GDM1 (cell line): ENCODE measurements at regions not wholly inside any gene's neighbourhood (a gene's known extent, or its start where the extent isn't known, plus 50 kb on each side); places are given as distances from the start of the nearest gene placed in this dataset.

Experiments
- DNase-seq: peaks from one replicate; lab custom pipeline; 2025; lab: John Stamatoyannopoulos, UW

DNA sequence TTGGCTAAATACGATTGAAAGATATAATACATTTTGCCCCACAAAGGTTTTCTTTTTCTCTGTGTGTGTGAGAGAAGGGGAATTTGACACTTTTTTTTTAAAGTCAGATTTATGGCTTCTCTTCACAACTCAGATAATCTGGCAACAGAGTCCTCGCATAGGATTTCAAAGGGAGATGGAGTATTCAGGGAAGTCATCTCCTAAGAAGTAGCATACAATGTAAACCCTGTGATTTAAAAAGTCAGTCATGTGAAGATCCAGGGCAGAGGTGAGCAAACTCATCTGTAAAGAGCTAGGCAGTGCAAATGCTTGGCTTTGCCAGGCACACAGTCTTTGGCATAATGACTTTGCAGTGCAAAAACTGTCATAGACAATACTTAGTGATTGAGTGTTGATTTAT is 1526.3 kb downstream of the AACS start:
- no peak for DNase-seq

DNA sequence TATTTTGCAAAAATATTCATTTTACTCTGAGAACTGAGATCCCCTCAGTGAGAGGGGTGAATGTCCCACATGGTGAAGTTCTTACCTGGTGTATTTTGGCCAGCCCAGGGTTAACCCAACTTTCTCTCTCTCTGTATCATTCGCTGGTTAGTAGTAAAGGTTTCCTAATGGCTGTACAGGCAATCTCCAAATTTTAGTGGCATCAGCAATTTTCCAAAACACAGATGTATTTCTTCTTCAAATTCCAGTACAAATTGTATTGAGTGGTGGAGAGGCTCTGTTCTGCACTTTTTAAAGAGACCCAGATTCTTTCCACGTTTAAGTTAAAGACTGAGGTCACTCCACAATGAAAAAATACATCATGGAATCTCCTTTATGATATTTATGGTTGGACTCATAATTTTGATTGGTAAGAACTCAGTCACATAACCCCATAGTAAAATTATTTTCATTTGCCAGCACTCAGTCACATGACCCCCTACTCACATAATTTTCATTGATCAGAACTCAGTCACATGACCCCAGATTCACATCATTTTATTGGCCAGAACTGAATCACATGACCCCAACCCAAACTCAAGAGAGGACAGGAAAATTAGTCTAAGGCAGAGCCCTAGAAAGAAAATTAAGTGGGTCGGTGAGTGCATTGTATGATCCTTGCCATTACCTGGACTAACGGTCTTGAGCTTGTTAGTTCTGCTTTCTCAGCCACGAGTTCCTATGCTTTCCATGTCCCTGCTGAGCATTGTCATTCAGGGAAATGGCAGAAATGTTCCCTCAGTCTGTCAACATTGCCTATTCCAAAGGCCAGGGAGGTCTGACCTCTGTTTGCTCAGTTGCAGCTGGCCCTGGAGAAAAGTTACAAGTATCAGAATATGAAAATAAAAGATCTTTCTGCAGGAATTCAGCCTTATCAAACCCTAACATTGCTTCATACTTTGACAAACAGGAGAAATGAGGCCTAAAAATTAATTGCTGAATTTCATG is 1536.2 kb downstream of the AACS start:
- DNase-seq, result no peak

DNA sequence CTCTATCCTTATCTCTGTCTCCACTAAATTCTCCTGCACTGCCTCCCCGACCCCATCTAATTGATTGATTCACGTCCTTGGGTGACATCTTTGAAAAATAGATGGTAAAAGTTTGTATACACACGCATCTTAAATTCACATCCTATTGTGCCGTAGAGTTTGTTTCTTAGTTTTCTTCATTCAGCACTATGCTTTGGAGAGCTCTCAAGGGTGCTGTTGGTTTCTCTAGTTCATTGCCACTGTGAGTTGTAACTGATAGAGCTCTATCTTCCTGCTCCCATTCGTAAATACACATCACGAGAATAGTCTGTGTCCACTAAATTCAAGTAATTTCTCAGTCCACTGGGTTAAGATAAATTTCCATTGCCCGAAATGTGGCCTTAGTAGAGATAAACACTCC is 1537.4 kb downstream of the AACS start:
- DNase-seq, result no peak

DNA sequence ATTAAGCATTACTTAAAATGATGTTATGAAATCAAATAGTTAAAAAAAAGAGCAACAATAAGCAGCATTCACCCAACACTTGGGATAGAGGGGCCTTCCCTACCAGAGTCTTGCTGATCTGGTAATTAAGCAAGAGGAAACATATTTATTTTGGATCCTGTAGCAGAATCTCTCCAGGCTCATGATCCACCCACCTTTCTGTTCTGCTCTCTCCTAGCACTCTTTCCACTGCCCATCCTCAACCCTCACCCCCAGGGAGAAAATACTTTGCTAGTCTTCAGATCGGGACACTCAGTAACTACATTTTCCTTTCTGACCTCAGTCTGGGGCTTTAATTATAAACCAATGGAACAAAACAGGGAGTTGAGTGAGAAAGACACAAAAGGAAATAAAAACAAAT is 1541.9 kb downstream of the AACS start:
- no peak for DNase-seq

DNA sequence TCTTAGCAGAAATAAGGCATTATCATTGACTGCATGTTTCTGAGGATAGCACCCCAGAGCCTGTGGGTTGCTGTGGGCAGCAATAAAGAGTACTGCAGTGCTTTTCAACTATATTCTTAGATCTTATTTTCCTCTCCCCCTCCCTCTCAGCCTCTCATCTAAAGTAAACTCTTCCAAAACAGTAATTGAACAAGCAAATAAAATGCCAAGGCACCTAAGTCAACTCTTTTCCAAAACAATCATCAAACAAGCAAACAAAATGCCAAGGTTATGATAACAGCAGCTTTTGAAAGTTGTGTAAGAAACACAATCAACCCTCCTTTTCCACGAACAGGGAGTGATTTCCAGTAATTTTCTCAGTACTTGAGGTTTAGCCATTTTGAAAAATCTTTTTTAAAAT is 1542.6 kb downstream of the AACS start:
- DNase-seq, result no peak

DNA sequence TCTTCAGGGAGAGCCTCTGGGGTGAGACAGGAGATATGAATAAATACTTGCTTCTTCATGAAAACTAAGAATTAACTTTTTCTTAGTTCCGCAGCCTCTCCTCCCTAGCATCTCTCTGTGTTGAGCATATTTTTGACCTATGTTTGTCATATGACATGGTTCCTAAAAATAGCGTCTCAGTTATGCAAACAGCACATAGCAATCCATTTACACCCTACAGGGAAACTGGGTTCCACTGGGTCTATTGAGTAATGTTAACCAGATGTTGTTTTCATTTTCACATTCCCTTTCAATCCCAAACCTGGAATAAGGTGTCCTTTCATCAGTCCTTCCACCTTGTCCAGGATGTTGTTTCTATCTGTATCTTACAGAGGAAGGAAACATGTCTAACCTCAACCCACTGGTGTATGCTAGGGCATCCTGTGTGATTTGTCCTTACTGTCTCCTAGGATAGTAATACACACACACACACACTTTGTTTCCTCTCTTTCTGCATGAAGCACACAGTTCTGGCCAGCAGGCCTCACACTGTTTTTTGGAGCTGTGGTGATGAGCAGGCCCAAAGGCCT is 1543.5 kb downstream of the AACS start:
- DNase-seq, result no peak

DNA sequence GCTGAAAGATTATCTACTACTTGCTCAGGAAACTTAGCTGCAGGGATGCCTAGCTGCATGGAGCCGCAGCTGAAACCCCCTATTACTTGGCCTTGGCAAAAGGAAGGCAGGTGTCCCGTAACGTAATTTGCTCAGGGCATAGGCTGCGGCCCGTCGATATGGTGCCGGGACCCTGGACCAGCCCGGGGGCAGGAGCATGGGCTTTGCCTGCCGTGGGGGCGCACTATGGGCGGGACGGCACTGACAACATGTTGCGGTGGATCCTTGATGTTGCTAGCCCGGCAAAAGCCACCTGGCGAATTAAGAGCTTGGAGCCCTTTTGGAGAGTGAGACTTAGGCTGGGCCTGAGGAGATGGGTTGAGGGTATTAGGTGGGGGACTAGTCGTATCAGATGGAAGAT is 1551.2 kb downstream of the AACS start:
- DNase-seq, result no peak

DNA sequence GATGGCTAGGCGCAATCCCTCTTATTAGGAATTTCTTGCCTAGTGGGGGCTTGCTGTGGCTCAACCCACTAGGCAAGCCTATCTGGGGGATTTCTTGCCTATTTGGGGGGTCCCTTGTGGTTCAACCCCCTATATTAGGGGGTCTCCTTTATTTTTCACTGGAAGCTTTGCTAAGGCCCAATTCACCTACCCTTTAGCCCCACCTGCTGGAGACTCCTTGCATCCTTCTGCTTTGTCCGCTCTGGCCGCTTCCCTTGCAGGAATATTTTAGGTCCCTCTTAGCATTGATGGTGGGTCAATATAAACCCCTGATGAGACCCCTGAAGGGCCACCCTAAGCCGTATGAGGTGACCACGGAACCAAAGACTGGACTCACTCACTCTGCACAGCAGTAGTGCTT is 1552.1 kb downstream of the AACS start:
- no peak for DNase-seq

DNA sequence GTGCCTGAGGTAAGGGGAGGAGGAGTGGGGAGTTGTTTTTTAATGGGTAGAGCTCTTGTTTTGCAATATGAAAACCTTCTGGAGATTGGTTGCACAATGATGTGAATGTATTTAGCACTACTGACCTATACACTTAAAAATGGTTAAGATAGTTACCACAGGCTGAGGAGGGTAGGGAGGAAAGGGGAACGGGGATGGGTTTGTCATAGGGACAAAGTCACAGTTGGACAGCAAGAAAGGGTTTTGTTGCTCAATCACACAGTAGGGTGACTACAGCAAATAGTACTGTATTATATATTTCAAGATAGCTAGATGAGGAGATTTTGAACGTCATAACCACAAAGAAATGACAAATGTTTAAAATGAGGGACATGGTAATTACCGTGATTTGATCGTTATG is 1562.4 kb downstream of the AACS start:
- DNase-seq, result no peak

DNA sequence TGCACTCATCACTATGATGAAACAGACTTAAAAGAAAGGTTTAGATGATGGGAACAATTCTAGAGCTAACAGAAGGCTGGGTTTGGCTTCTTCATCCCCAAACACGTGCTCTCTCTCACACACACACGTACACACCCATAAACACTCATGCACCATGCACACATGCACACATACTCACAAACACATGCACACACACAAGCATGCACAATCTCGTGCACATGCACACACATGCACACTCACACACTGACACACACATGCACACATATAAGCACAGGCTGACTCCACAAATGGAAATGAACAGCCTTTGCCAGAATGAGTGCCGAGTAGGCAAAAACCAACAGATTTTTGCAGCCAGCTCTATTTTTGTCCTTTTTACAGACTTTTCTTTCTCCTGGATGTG is 1571.6 kb downstream of the AACS start:
- no peak for DNase-seq

DNA sequence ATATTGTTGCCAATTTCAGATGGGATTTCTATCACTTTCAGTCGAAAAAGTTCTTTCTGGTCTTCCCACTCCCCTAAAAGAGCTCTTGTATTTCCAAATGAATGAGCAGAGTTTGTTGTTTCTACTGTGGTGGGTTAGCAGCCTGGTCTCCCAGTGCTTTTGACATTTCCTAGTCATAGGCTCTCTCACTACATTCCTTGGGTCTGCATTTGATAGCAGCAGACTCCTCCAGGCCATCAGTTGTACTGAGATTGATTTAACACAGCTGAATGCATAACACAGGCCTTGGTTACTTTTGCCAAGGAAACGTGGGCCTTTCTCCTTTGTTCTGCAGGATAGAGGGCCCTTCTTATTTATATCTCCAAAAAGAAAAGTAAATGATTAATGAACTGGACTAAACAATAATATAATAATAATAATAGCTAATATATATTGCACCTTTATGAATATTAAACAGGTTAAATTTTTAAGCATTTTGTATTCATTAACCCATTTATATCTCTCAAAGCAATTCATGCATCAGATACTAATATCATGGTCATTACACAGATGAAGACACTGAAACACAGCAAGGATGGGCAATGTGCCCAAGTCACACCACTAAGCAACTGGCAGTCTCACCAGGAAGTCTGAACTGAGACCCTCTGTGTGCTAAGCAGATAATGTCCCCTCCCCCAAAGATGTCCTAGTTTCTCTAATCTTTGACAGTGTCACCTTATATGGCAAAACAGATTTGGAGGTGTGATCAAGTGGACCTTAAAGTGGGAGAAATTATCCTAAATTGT is 1579.2 kb downstream of the AACS start:
- DNase-seq, result no peak

DNA sequence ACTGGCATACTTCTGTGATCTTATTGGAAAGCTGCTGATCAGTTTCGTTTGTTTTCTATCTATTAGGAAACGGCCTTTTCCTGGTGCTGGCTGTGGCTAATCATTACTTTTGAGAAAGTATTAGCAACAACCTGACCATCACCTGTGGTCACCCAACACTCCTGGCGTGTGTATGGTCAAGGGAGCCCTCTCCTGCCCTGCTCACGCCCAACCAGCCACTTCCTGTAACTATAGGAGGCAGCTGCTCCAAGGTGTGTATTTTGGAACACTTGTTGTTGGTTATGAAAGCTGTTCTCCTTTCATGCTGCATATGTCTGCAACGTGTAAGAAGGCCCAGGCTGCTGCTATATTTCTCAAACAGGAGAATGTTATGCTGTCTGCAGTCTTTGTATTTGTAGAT is 1582.8 kb downstream of the AACS start:
- no peak for DNase-seq

DNA sequence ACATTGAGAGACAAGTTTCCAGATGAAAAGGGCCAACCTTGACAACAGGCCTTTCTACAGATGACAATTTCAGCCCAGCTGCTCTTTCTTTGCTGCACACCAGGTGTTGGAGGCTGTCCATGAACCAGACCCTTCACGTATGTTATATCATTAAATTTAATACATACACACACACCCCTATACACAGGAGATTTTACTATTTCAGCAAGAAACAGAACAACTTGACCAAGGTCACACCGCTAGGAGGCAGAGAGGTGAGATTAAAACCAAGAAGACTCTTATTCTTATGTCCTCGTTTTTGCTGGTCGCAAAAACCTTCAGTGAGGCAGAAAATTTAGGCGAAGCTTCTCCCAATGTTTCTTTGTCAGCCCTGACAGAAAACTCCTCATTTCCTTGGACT is 1585.9 kb downstream of the AACS start:
- no peak for DNase-seq

DNA sequence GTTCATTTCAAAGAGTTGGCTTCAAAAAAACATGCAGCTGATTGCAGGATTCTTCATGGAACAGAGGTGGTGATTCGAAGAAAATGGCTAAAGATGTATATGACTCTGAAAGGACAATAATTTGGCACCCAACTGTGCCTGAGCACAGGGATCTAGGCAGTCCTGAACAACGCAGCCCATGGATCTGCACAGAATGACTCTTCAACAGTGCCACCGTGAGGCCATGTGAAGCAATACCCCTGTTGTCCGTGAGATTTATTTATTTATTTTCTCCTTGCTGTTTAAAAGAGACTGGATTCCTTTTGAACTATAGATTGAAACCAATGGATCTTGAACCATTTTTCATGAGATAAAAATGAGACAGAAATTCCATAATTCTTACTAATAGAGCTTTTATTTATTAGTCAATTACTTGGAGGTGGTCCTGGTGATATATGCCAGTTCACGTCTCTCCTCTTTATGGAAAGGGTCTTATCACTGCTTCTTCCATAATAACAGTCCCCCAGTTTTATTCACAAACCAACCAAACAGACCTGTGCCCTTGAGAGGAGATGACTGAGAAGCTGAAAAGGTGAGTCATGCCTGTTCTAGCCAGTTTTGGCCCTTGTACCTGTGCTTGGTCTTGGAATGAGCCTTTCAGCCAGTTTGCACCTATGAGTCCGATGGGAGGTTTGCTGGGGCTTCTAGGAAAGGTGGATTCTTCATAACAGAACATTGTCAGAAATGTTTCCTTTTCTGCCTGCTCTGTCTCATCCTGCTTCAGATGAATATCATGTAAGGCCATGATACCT is 1598.3 kb downstream of the AACS start:
- no peak for DNase-seq

DNA sequence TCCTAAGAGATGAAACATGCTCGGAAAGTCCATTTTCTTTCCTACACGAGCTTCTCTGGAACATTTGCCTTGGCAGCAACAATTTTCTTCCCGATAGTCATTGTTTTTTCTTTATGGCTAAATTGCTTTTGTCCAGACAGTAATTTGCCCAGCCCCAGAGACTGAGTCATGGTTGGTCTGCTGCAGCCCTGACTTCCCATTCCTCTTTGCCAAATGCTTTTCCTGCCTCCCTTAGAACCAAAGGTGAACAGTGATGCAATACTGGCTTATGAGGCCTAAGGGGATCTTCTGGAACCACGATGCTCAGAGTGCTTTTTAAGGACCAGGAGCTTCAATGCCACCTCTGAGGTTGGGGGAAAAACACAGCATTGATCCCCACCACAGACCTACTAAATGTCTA is 1599.6 kb upstream of the TMEM132C start:
- no peak for DNase-seq

DNA sequence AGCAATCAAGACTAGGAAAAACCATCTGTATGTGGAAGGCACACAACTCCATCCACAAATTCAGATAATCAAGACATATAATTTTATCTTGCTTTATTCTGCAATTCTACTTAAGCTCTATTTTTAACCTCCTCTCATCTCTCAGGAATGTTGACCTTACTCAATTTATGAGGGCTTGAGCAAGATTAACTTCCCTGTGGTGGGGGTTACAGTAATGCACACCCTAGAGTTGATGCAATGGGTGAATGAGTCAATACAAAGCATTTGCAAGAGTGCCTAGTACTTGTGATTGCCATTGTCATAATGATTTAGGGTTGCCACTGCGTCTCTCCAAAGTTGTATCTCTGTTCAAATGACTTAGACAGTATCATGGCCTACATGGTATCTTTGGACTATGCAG is 1598.4 kb upstream of the TMEM132C start:
- DNase-seq, result no peak

DNA sequence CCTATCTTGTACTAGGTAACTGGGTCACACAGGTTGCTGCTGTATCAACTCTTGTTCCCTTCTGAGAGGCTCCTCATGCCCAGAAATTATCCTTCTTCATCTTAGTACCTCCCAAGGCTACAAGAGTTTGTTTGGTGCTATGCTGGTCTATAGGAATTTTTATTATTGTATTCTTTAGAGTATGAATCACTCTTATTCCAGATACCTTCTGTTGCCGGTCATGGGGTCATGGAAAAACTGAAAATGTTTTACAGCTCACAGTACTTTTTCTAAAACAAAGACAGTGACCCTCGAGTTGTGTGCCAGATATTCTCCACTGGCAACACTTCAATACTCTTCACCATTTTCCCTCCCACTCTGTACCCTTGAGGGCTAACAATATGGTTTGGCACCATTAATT is 1598.0 kb upstream of the TMEM132C start:
- DNase-seq, result no peak

DNA sequence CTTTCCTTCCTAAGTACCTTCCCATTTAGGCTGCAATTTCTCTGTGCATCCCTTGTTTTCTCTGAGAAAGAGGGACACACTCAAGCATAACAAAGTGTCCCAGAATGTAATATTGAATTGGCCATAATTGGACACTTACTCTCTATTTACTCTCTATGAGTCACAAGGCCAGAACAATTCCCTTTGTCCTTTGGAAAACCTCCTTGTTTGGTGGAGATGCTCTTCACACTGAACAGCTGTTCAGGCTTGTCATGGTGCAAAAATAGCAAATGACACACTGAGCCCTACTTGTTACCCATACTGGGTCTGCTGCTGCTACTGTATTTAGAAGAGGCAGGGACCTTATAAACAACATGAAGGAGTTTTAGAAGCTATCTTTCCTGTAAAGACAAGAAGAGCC is 1590.5 kb upstream of the TMEM132C start:
- DNase-seq, result no peak

DNA sequence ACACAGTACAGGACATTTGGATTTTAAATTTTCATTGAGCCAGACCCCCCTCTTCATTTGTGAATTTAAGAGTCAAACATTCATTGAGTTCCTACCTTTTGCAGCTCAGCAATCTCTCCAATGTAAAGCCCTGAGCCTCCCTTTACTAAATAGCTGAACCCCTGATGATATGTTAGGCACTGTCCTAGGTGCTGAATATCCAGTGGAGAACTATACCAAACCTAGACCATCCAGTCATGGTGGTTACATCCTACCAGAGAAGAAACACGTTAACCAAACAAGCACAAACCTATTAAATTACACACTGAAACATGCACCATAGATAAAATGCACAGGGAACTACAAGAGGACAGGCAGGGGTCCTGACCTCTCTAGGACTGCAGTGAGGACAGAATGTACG is 1585.3 kb upstream of the TMEM132C start:
- DNase-seq, result no peak

DNA sequence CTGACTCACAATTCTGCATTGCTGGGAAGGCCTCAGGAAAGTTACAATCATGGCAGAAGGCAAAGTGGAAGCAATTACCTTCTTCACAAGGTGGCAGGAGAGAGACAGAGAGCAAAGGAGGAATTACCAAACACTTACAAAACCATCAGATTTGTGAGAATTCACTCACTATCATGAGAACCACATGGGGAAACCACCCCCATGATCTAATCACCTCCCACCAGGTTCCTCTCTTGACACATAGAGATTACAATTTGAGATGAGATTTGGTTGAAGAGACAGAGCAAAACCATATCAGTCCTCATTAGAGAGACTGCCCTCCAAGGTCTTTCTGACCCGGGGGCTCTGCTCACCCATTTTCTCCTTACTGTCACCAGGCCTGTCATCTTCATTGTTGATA is 1582.3 kb upstream of the TMEM132C start:
- DNase-seq, result no peak

DNA sequence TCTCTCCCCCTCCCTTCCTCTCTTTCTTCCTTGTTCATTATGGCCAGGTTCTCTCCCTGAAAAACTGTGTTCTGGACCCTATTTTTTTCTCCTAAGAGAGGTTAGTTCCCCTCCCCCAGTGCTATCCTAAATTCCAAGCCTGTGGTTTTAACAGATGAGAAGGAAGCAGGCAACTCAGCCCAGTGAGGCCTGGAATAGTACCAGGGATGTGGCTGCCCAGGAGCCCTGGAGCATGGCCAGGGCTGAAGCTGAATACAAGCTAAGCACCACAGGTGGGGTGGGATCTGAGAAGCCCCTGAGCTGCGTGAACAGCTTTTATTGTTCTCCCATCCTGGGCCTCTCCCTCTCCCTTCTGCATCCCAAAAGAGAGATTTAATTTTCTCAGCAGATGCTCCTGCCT is 1581.3 kb upstream of the TMEM132C start:
- no peak for DNase-seq

DNA sequence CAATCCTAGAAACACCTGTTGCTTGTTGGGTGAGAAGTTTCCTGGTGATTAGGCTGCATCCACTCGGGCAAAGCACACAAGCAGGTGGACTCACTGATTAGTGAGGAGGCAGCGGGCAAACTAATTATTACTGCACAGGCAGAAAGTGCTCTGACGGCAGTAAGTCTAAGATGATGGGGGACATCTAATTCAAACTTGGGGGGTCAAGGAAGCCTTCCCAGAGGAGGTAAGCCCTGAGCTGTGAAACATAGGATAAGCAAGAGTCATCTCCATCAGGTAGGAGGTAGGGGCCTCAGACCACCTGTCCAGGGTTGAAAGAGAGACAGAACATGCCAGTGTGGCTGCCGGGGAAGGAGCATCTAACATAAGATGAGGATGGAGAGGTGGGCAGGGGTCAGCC is 1578.4 kb upstream of the TMEM132C start:
- DNase-seq, result no peak
